Keratinocyte (primary cell): ENCODE measurements at regions not wholly inside any gene's neighbourhood (a gene's known extent, or its start where the extent isn't known, plus 50 kb on each side); places are given as distances from the start of the nearest gene placed in this dataset.

ENCODE experiments used
- DNase-seq: peaks from one replicate; pipeline ENCODE4 v3.0.0-alpha.2; 2011; ENCODE audit warnings: low read depth, missing footprints, low spot score
- FAIRE-seq: peaks from 2 replicates; lab custom pipeline; 2011; peaks lifted over from hg19 to GRCh38; lab: Jason Lieb, UNC
- H2AFZ ChIP-seq: 2 replicates; pipeline ENCODE4 v1.6.0; 2012; ENCODE audit warnings: low read length, control low read depth, inconsistent platforms; ENCODE audit not compliant: control insufficient read depth
- H3K27ac ChIP-seq: 2 replicates; pipeline ENCODE4 v1.5.1; 2011; ENCODE audit warnings: low read length; ENCODE audit not compliant: control insufficient read depth, insufficient read depth
- H3K27me3 ChIP-seq: 3 replicates; pipeline ENCODE4 v1.6.0; 2011; ENCODE audit warnings: low read length; ENCODE audit not compliant: control insufficient read depth, insufficient read depth; ENCODE audit errors: extremely low read depth
- H3K36me3 ChIP-seq, 2 experiments: 2 replicates in 1 of 2; 3 replicates in 1 of 2; pipeline ENCODE4 v1.5.1; 2011; ENCODE audit warnings: low read length in 2 of 2, mild to moderate bottlenecking in 1 of 2; ENCODE audit not compliant: control insufficient read depth in 2 of 2, insufficient read depth in 2 of 2; ENCODE audit errors: extremely low read depth in 1 of 2
- H3K4me1 ChIP-seq: 3 replicates; pipeline ENCODE4 v1.5.1; 2011; ENCODE audit warnings: low read length; ENCODE audit not compliant: control insufficient read depth, insufficient read depth; ENCODE audit errors: extremely low read depth
- H3K4me2 ChIP-seq: 3 replicates; pipeline ENCODE4 v1.6.0; 2011; ENCODE audit warnings: low read depth, low read length; ENCODE audit not compliant: control insufficient read depth, insufficient read depth; ENCODE audit errors: extremely low read depth
- H3K4me3 ChIP-seq, 3 experiments: fragments of 200-600 bp in 1 of 3; sonication (generic) in 1 of 3; 2 replicates in 2 of 3; 3 replicates in 1 of 3; pipeline ENCODE4 v1.5.1; 2011 to 2016; ENCODE audit warnings: low read length in 3 of 3, mild to moderate bottlenecking in 3 of 3, control low read depth in 2 of 3, inconsistent platforms in 1 of 3, low read depth in 1 of 3, mixed read lengths in 1 of 3, mixed run types in 1 of 3, moderate library complexity in 1 of 3; ENCODE audit not compliant: control insufficient read depth in 2 of 3, insufficient read depth in 2 of 3; ENCODE audit errors: extremely low read depth in 1 of 3
- H3K79me2 ChIP-seq: 2 replicates; pipeline ENCODE4 v1.6.0; 2012; ENCODE audit warnings: low read length; ENCODE audit not compliant: control insufficient read depth, insufficient read depth
- H3K9ac ChIP-seq: 3 replicates; pipeline ENCODE4 v1.6.0; 2011; ENCODE audit warnings: low read length; ENCODE audit not compliant: control insufficient read depth, insufficient read depth; ENCODE audit errors: extremely low read depth
- H3K9me1 ChIP-seq: 3 replicates; pipeline ENCODE4 v1.6.0; 2011; ENCODE audit warnings: low read length; ENCODE audit not compliant: control insufficient read depth, insufficient read depth; ENCODE audit errors: extremely low read depth
- H3K9me3 ChIP-seq: 2 replicates; pipeline ENCODE4 v1.5.1; 2012; ENCODE audit warnings: low read depth, low read length; ENCODE audit not compliant: control insufficient read depth
- H4K20me1 ChIP-seq: 3 replicates; pipeline ENCODE4 v1.6.0; 2011; ENCODE audit warnings: low read length; ENCODE audit not compliant: control insufficient read depth, insufficient read depth; ENCODE audit errors: extremely low read depth
- CTCF ChIP-seq, 3 experiments: IDR thresholded peaks in 1 of 3; conservative IDR thresholded peaks in 1 of 3; optimal IDR thresholded peaks in 1 of 3; 2 replicates in 2 of 3; 3 replicates in 1 of 3; pipeline versions ENCODE3 to v1.5.1; 2011; ENCODE audit warnings: low read length in 3 of 3, mild to moderate bottlenecking in 3 of 3, moderate library complexity in 2 of 3, control low read depth in 1 of 3, inconsistent platforms in 1 of 3; ENCODE audit not compliant: insufficient read depth in 2 of 3; ENCODE audit errors: extremely low read depth in 1 of 3
- EZH2 ChIP-seq: IDR thresholded peaks from one replicate; pipeline ENCODE4 v1.6.1; 2012; ENCODE audit warnings: inconsistent platforms, mild to moderate bottlenecking, low read length, moderate library complexity
- dilution Hi-C: fragments of 300-500 bp; cut with MboI; formaldehyde crosslinking; loops from one replicate; pipeline ENCODE4 v1.7.0; 2020; ENCODE audit warnings: low sequenced_read_pairs; ENCODE audit not compliant: extremely low pct_ligation_motif_present

DNA sequence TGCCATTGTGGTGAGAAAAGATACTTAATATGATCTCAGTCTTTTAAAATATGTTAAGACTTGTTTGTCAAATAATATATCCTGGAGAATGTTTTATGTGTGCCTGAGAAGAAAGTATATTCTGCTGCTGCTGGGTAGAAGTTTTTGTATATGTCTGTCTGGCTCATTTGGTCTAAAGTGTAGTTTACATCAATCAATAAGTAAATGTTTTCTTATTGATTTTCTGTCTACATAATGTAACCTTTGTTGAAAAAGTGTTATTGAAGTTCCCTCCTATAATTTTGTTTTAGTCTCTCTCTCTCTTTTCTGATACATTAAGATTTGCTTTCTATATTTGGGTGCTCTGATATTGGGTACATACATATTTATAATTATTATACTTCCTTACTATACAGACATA is 201.2 kb downstream of the THBS2 start:
- no peaks in the 10 kb centered on the region for H3K27me3 ChIP-seq
- H3K36me3 ChIP-seq, result no peaks in the 10 kb centered on the region
- H4K20me1 ChIP-seq, result no peaks in the 10 kb centered on the region
- H2AFZ ChIP-seq, result no peak overlapping the region
- FAIRE-seq (no peak), DNase-seq (no peak)
- TF ChIP-seq CTCF (optimal IDR thresholded peaks at IDR 0.05 in 1 of 3, IDR thresholded peaks at IDR 0.05 in 1 of 3, conservative IDR thresholded peaks at IDR 0.05 in 1 of 3; ENCODE audit: extremely low read depth in 1 of 3, insufficient read depth in 2 of 3, low read length in 3 of 3) (no peak), EZH2 (no peak)
- no peaks in the 10 kb centered on the region for H3K9me1 ChIP-seq
- H3K4me1 ChIP-seq, result peaks cover 5% of the 10 kb centered on the region
- dilution Hi-C loops, result no loop called here
- H3K27ac ChIP-seq, result no peak overlapping the region
- H3K9me3 ChIP-seq, result no peaks in the 10 kb centered on the region
- H3K9ac ChIP-seq, result no peak overlapping the region
- H3K79me2 ChIP-seq, result no peaks in the 10 kb centered on the region
- H3K4me3 ChIP-seq, result no peak overlapping the region
- no peak overlapping the region for H3K4me2 ChIP-seq

DNA sequence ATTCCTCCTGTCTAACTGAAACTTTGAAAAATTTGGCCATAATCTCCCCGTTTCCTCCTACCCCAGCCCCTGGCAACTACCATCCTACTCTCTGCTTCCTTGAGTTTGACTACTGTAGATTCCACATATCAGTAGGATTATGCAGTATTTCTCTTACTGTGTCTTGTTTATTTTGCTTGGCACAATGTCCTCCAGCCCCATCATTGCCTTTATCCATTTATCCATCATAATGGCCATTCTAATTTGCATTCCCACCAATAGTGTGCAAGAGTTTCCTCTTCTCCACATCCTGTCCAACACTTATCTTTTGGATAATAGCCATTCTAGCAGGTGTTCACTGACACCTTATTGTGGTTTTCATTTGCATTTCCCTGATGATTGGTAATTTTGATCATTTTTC is 202.3 kb downstream of the THBS2 start:
- H3K4me3 ChIP-seq, result no peak overlapping the region
- H3K27me3 ChIP-seq, result no peaks in the 10 kb centered on the region
- H3K4me2 ChIP-seq, result no peak overlapping the region
- no peak overlapping the region for H3K27ac ChIP-seq
- no peak overlapping the region for H3K9ac ChIP-seq
- H3K9me1 ChIP-seq, result no peaks in the 10 kb centered on the region
- H2AFZ ChIP-seq, result no peak overlapping the region
- no peaks in the 10 kb centered on the region for H3K79me2 ChIP-seq
- no peaks in the 10 kb centered on the region for H3K4me1 ChIP-seq
- TF ChIP-seq CTCF (optimal IDR thresholded peaks at IDR 0.05 in 1 of 3, IDR thresholded peaks at IDR 0.05 in 1 of 3, conservative IDR thresholded peaks at IDR 0.05 in 1 of 3; ENCODE audit: extremely low read depth in 1 of 3, insufficient read depth in 2 of 3, low read length in 3 of 3) (no peak), EZH2 (no peak)
- DNase-seq (no peak), FAIRE-seq (no peak)
- H4K20me1 ChIP-seq, result no peaks in the 10 kb centered on the region
- dilution Hi-C loops, result no loop called here
- no peaks in the 10 kb centered on the region for H3K9me3 ChIP-seq
- H3K36me3 ChIP-seq, result no peaks in the 10 kb centered on the region
